KMS-11 (cell line): ENCODE measurements at regions not wholly inside any gene's neighbourhood (a gene's known extent, or its start where the extent isn't known, plus 50 kb on each side); places are given as distances from the start of the nearest gene placed in this dataset.

Experiments used
- H2AFZ ChIP-seq: fragments of 200-600 bp; sonication (generic); 2 replicates; pipeline ENCODE4 v1.6.1; 2016; ENCODE audit warnings: antibody characterized with exemption, mixed run types, low read depth
- H3K27ac ChIP-seq: fragments of 200-600 bp; sonication (generic); 2 replicates; pipeline ENCODE4 v1.6.1; 2016; ENCODE audit warnings: mild to moderate bottlenecking, mixed run types
- H3K27me3 ChIP-seq: fragments of 200-600 bp; sonication (generic); 2 replicates; pipeline ENCODE4 v1.6.1; 2017; ENCODE audit warnings: mild to moderate bottlenecking, low read depth, mixed run types, moderate library complexity; ENCODE audit not compliant: insufficient read depth
- H3K36me3 ChIP-seq: fragments of 200-600 bp; sonication (generic); 2 replicates; pipeline ENCODE4 v1.6.1; 2017; ENCODE audit warnings: mild to moderate bottlenecking, mixed run types; ENCODE audit not compliant: insufficient read depth
- H3K4me1 ChIP-seq: fragments of 200-600 bp; sonication (generic); 2 replicates; pipeline ENCODE4 v1.6.1; 2016; ENCODE audit warnings: mild to moderate bottlenecking, low read depth, mixed run types; ENCODE audit not compliant: poor library complexity, severe bottlenecking
- H3K4me2 ChIP-seq: fragments of 200-600 bp; sonication (generic); 2 replicates; pipeline ENCODE4 v1.7.0; 2016; ENCODE audit warnings: mild to moderate bottlenecking, mixed run types
- H3K4me3 ChIP-seq: fragments of 200-600 bp; sonication (generic); IDR thresholded peaks from 2 replicates; pipeline ENCODE4 v1.6.1; 2017; ENCODE audit warnings: low read depth, low read length, mixed read lengths; ENCODE audit not compliant: insufficient read depth
- H3K79me2 ChIP-seq: fragments of 200-600 bp; sonication (generic); 2 replicates; pipeline ENCODE4 v1.6.1; 2016; ENCODE audit warnings: low read depth, mixed run types; ENCODE audit not compliant: insufficient read depth
- H3K9ac ChIP-seq: fragments of 200-600 bp; sonication (generic); 2 replicates; pipeline ENCODE4 v1.6.1; 2016; ENCODE audit warnings: mild to moderate bottlenecking, mixed run types
- H4K20me1 ChIP-seq: fragments of 200-600 bp; sonication (generic); 2 replicates; pipeline ENCODE4 v1.6.1; 2016; ENCODE audit warnings: mild to moderate bottlenecking, mixed run types; ENCODE audit not compliant: insufficient read depth
- TF ChIP-seq, protein P1 (sequence below): fragments of 200-600 bp; sonication (generic); conservative IDR thresholded peaks from 2 replicates; pipeline ENCODE4 v1.6.1; 2017; ENCODE audit warnings: low read depth, mild to moderate bottlenecking, antibody characterized with exemption, low read length, moderate library complexity, mixed read lengths

DNA sequence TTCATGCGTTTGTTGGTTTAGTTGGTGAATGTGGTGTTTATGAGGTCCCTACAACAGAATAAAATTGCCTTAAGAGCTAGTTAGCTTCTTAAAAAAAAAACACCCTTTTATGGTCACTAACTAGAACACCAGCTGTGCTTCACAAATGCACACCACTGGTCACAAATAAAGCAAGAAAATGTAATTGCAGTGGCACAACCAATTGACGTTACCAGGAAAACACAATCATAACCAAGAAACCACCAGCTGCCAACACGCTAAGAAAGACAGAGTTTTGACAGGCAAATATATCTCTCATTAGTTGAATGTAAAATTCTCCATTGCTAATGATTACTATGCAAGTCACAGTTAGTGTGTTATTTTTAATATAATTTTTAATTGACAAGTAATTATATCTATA is 389.9 kb downstream of the ADAMTS20 start:
- TF ChIP-seq, protein P1, sequence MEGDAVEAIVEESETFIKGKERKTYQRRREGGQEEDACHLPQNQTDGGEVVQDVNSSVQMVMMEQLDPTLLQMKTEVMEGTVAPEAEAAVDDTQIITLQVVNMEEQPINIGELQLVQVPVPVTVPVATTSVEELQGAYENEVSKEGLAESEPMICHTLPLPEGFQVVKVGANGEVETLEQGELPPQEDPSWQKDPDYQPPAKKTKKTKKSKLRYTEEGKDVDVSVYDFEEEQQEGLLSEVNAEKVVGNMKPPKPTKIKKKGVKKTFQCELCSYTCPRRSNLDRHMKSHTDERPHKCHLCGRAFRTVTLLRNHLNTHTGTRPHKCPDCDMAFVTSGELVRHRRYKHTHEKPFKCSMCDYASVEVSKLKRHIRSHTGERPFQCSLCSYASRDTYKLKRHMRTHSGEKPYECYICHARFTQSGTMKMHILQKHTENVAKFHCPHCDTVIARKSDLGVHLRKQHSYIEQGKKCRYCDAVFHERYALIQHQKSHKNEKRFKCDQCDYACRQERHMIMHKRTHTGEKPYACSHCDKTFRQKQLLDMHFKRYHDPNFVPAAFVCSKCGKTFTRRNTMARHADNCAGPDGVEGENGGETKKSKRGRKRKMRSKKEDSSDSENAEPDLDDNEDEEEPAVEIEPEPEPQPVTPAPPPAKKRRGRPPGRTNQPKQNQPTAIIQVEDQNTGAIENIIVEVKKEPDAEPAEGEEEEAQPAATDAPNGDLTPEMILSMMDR, result no peak
- H3K27ac ChIP-seq, result no peak overlapping the region
- H3K4me2 ChIP-seq, result no peak overlapping the region
- no peaks in the 10 kb centered on the region for H4K20me1 ChIP-seq
- H3K4me3 ChIP-seq, result no peak overlapping the region
- no peaks in the 10 kb centered on the region for H3K79me2 ChIP-seq
- no peaks in the 10 kb centered on the region for H3K4me1 ChIP-seq
- no peaks in the 10 kb centered on the region for H3K27me3 ChIP-seq
- H3K36me3 ChIP-seq, result no peaks in the 10 kb centered on the region
- H3K9ac ChIP-seq, result no peak overlapping the region
- no peak overlapping the region for H2AFZ ChIP-seq

DNA sequence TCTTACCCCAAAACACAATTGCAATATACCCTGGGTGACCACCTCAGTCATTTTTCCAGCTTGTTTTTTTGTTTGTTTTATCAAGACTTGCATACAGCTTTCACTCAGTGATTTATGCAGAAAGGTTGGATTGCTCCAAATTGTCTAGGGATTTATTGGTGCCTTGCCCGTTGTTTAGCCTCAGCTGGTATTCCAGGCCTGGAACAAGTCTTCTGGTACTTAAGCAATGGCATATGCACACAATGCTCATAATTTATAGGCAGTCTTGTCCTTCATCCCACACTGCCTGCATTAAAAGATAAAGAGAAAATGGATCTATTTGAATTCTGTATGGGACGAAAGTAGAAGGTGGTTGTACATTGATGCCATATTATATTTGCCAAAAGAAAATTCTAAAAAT is 392.5 kb downstream of the ADAMTS20 start:
- Histone ChIP-seq H3K4me1 (no peaks in the 10 kb centered on the region), H2AFZ (no peak overlapping the region), H3K79me2 (no peaks in the 10 kb centered on the region), H3K27me3 (no peaks in the 10 kb centered on the region), H3K4me3 (no peak overlapping the region), H3K36me3 (no peaks in the 10 kb centered on the region), H3K4me2 (no peak overlapping the region), H3K9ac (no peak overlapping the region), H3K27ac (no peak overlapping the region), H4K20me1 (no peaks in the 10 kb centered on the region)
- TF ChIP-seq, protein P1, result no peak

DNA sequence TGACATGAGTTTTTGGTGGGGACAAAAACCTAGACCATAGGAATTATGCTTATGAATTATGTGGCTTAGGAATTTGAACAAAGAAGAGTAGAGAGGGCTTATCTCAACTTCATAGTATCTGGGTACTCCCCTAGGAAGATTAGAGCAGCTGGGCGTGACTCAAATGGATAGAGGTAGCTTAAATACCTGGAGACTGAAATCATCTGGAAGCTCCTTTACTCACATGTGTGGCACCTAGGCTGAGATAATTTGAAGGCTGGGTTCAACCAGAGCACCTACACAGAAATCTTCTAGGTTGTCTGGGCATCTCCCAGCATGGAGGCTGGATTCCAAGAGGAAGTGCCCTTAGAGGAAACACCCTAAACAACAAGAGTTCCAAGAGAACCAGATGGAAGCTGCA is 393.9 kb downstream of the ADAMTS20 start:
- no peak overlapping the region for H3K9ac ChIP-seq
- no peaks in the 10 kb centered on the region for H3K4me1 ChIP-seq
- H3K4me3 ChIP-seq, result no peak overlapping the region
- H3K27ac ChIP-seq, result no peak overlapping the region
- H3K36me3 ChIP-seq, result no peaks in the 10 kb centered on the region
- H3K79me2 ChIP-seq, result no peaks in the 10 kb centered on the region
- H3K27me3 ChIP-seq, result no peaks in the 10 kb centered on the region
- H4K20me1 ChIP-seq, result no peaks in the 10 kb centered on the region
- no peak overlapping the region for H2AFZ ChIP-seq
- TF ChIP-seq, protein P1, result no peak
- H3K4me2 ChIP-seq, result no peak overlapping the region

DNA sequence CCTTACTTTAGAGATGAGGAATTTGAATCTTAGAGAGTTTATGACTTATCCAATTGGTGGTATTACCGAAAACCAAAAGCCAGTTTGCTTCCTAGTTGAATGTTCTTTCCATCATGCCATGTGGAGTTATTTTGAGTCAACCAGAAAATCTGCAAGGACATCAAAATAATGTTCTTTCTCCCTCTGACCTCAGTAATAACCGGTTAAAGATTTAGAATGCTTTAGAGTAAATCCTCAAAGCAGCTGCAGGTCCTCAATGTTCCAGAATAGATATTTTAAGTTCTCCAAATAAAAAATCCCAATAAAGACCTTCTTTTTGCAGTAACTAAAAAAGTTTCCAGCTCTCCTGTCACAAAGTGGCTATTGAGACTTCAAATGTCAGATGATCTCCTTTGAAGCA is 396.6 kb downstream of the ADAMTS20 start:
- Histone ChIP-seq H3K4me3 (no peak overlapping the region), H3K27me3 (no peaks in the 10 kb centered on the region), H3K79me2 (no peaks in the 10 kb centered on the region), H2AFZ (no peak overlapping the region), H3K4me1 (no peaks in the 10 kb centered on the region), H3K4me2 (no peak overlapping the region), H3K36me3 (no peaks in the 10 kb centered on the region), H3K9ac (no peak overlapping the region), H4K20me1 (no peaks in the 10 kb centered on the region), H3K27ac (no peak overlapping the region)
- TF ChIP-seq, protein P1, result no peak
